ENCODE measurements at regions not wholly inside any gene's neighbourhood (a gene's known extent, or its start where the extent isn't known, plus 50 kb on each side); places are given as distances from the start of the nearest gene placed in this dataset.

GRCh38 chr9:75500479-75500878 lies 390.0 kb upstream of the PCSK5 start:
- TF ChIP-seq CTCF (IDR thresholded peaks at IDR 0.05; ENCODE audit: low read depth, low read length) (no peak), EZH2phosphoT487 (IDR thresholded peaks at IDR 0.05; ENCODE audit: low read depth) (no peak)

Measured in OCI-LY3 (cell line).